ENCODE measurements at regions not wholly inside any gene's neighbourhood (a gene's known extent, or its start where the extent isn't known, plus 50 kb on each side); places are given as distances from the start of the nearest gene placed in this dataset.
A peak's percentile ranks its signal among the peaks of the same experiment; 100 is the strongest.

- Mint-ChIP-seq H3K27me3 (ENCODE audit: low read depth, poor library complexity) (peaks cover 15% of the 10 kb centered on the region), H3K4me3 (no peak overlapping the region), H3K36me3 (ENCODE audit: low read depth) (no peaks in the 10 kb centered on the region), H3K4me1 (peaks cover 52% of the 10 kb centered on the region), H3K27ac (no peak overlapping the region), H3K9me3 (no peaks in the 10 kb centered on the region)
- DNase-seq: no peak
- TF ChIP-seq CTCF (IDR thresholded peaks at IDR 0.05): no peak
Measured at GRCh38 chr9:90069085-90069484, 464.3 kb downstream of the GADD45G start.

- no peak overlapping the region for H3K4me3 Mint-ChIP-seq
- H3K27me3 Mint-ChIP-seq (ENCODE audit: low read depth, poor library complexity): peaks cover 11% of the 10 kb centered on the region
- H3K4me1 Mint-ChIP-seq: peaks cover 47% of the 10 kb centered on the region
- H3K9me3 Mint-ChIP-seq: no peaks in the 10 kb centered on the region
- no peak overlapping the region for H3K27ac Mint-ChIP-seq
- no peaks in the 10 kb centered on the region for H3K36me3 Mint-ChIP-seq (ENCODE audit: low read depth)
- DNase-seq: no peak
- TF ChIP-seq CTCF (IDR thresholded peaks at IDR 0.05): no peak
Measured at GRCh38 chr9:90070056-90070455, 465.2 kb downstream of the GADD45G start.

DNA sequence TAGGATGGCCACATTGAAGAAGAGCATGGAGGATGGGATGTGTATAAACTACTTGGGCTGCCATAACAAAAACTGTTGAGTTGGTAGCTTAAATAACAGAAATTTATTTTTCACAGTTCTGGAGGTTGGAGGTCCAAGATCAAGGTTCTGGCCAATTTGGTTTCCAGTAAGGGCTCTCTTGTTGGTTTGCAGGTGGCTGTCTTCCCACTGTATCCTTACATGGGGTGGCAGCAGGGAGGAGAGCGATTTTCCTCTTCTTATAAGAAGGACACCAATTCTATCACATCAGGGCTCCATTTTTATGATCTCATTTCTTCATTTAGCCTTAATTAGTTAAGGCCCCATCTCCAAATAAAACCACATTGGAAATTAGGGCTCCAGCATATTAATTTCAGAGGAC lies 465.7 kb downstream of the GADD45G start:
- H3K9me3 Mint-ChIP-seq: no peaks in the 10 kb centered on the region
- TF ChIP-seq CTCF (IDR thresholded peaks at IDR 0.05): no peak
- H3K27ac Mint-ChIP-seq: no peak overlapping the region
- H3K4me3 Mint-ChIP-seq: no peak overlapping the region
- no peak for DNase-seq
- H3K36me3 Mint-ChIP-seq (ENCODE audit: low read depth): no peaks in the 10 kb centered on the region
- peaks cover 10% of the 10 kb centered on the region for H3K27me3 Mint-ChIP-seq (ENCODE audit: low read depth, poor library complexity)
- peaks cover 46% of the 10 kb centered on the region for H3K4me1 Mint-ChIP-seq

- Mint-ChIP-seq H3K4me3 (peak overlapping the region; percentile 2), H3K9me3 (no peaks in the 10 kb centered on the region), H3K36me3 (ENCODE audit: low read depth) (no peaks in the 10 kb centered on the region), H3K4me1 (peaks cover 46% of the 10 kb centered on the region), H3K27me3 (ENCODE audit: low read depth, poor library complexity) (peaks cover 10% of the 10 kb centered on the region), H3K27ac (peak overlapping the region; percentile 31)
- DNase-seq: peak; percentile 25
- TF ChIP-seq CTCF (IDR thresholded peaks at IDR 0.05): no peak
Measured at GRCh38 chr9:90070931-90071660, 466.3 kb downstream of the GADD45G start.

DNA sequence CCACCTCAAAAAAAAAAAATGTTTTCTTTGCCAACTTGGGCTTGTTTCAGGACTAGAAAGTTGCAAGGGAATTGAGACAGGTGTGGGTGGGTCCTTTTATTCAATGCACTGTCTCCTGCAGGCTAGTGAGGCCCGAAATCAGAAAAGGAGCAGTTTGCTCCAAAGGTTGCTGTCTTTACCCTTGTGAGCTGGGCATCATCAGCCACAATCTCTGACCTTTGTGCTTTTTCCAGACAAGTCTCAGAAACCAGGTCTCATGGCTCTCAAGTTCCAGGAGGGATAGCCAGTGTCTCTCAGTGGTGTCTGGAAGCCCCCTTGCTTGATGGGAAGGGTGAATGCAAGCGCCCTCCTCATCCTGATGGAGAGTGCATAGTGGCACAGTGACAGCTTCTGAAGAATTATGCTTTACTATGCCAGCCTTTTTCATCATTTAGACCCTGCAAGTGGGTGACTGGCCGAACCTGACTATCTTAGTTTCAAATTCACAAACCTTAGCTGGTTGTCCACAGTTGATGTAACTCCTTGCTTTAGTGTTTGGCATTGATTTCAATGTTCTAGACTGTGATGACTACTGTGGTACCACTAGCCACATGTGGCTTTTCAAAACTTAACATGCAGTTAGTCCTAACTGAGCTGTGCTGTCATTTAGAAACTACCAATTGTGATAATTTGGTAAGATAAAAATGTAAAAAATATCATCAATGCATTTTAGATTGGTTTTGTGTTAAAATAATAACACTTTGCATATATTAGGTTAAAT lies 468.6 kb downstream of the GADD45G start:
- no peak overlapping the region for H3K27ac Mint-ChIP-seq
- H3K36me3 Mint-ChIP-seq (ENCODE audit: low read depth): no peaks in the 10 kb centered on the region
- no peak for TF ChIP-seq CTCF (IDR thresholded peaks at IDR 0.05)
- H3K9me3 Mint-ChIP-seq: no peaks in the 10 kb centered on the region
- DNase-seq: no peak
- H3K27me3 Mint-ChIP-seq (ENCODE audit: low read depth, poor library complexity): peaks cover 17% of the 10 kb centered on the region
- H3K4me3 Mint-ChIP-seq: no peak overlapping the region
- H3K4me1 Mint-ChIP-seq: peaks cover 41% of the 10 kb centered on the region
